Neural progenitor cell (in vitro differentiated cells): ENCODE measurements at regions not wholly inside any gene's neighbourhood (a gene's known extent, or its start where the extent isn't known, plus 50 kb on each side); places are given as distances from the start of the nearest gene placed in this dataset.

Experiments used
- DNase-seq: peaks from one replicate; pipeline ENCODE4 v3.0.0-alpha.2; 2016; ENCODE audit warnings: low spot score
- H2AFZ ChIP-seq: fragments of 200-600 bp; sonication (generic); replicated peaks from 2 replicates; pipeline ENCODE4 v1.6.1; 2016; ENCODE audit warnings: antibody characterized with exemption
- H3F3A ChIP-seq: fragments of 200-600 bp; sonication (generic); 2 replicates; pipeline ENCODE4 v1.6.1; 2016; ENCODE audit warnings: antibody characterized with exemption, low read depth
- H3K27ac ChIP-seq: fragments of 200-600 bp; sonication (generic); 2 replicates; pipeline ENCODE4 v1.5.1; 2016; ENCODE audit warnings: mild to moderate bottlenecking
- H3K27me3 ChIP-seq: fragments of 200-600 bp; sonication (generic); 2 replicates; pipeline ENCODE4 v1.6.1; 2016; ENCODE audit warnings: mild to moderate bottlenecking, moderate library complexity
- H3K36me3 ChIP-seq: fragments of 200-600 bp; sonication (generic); 2 replicates; pipeline ENCODE4 v1.5.1; 2016
- H3K4me1 ChIP-seq: fragments of 200-600 bp; sonication (generic); 2 replicates; pipeline ENCODE4 v1.6.1; 2016; ENCODE audit warnings: mixed run types
- H3K4me2 ChIP-seq: fragments of 200-600 bp; sonication (generic); 2 replicates; pipeline ENCODE4 v1.6.1; 2016
- H3K4me3 ChIP-seq: fragments of 200-600 bp; sonication (generic); 2 replicates; pipeline ENCODE4 v1.5.1; 2016
- H3K79me2 ChIP-seq: fragments of 200-600 bp; sonication (generic); 2 replicates; pipeline ENCODE4 v1.6.1; 2016; ENCODE audit warnings: low read depth
- H3K9ac ChIP-seq: fragments of 200-600 bp; sonication (generic); 2 replicates; pipeline ENCODE4 v1.6.1; 2016
- H3K9me3 ChIP-seq: fragments of 200-600 bp; sonication (generic); 2 replicates; pipeline ENCODE4 v1.5.1; 2016; ENCODE audit warnings: low read depth
- H4K20me1 ChIP-seq: fragments of 200-600 bp; sonication (generic); 2 replicates; pipeline ENCODE4 v1.6.1; 2016; ENCODE audit warnings: low read depth
- H3K27ac Mint-ChIP-seq: 3 replicates; pipeline ENCODE4 v1.8.0; 2021; ENCODE audit warnings: mixed read lengths
- H3K27me3 Mint-ChIP-seq: 2 replicates; pipeline ENCODE4 v1.8.0; 2022; ENCODE audit warnings: low read depth, mild to moderate bottlenecking, inconsistent platforms, moderate library complexity, mixed read lengths; ENCODE audit not compliant: insufficient read depth
- H3K36me3 Mint-ChIP-seq: 3 replicates; pipeline ENCODE4 v1.8.0; 2021; ENCODE audit warnings: mixed read lengths
- H3K4me1 Mint-ChIP-seq: 3 replicates; pipeline ENCODE4 v1.8.0; 2021; ENCODE audit warnings: mixed read lengths
- H3K4me3 Mint-ChIP-seq: 3 replicates; pipeline ENCODE4 v1.8.0; 2021; ENCODE audit warnings: mild to moderate bottlenecking, moderate library complexity, mixed read lengths
- H3K9me3 Mint-ChIP-seq: 3 replicates; pipeline ENCODE4 v1.8.0; 2020; ENCODE audit warnings: mixed read lengths
- EZH2 ChIP-seq: fragments of 200-600 bp; sonication (generic); IDR thresholded peaks from 2 replicates; pipeline ENCODE4 v1.6.1; 2017; ENCODE audit warnings: antibody characterized with exemption, mild to moderate bottlenecking, moderate library complexity
- EZH2phosphoT487 ChIP-seq: fragments of 200-600 bp; sonication (generic); IDR thresholded peaks from 2 replicates; pipeline ENCODE4 v1.6.1; 2017; ENCODE audit warnings: antibody characterized with exemption
- TF ChIP-seq, protein P1 (sequence below): fragments of 200-600 bp; sonication (generic); IDR thresholded peaks from 2 replicates; pipeline ENCODE4 v1.5.1; 2017; ENCODE audit warnings: antibody characterized with exemption, mild to moderate bottlenecking

GRCh38 chr4:180810581-180810980 is 1432.6 kb upstream of the TENM3 start:
- H3K36me3 Mint-ChIP-seq, result no peaks in the 10 kb centered on the region
- no peaks in the 10 kb centered on the region for H3K27me3 Mint-ChIP-seq
- Histone ChIP-seq H3K79me2 (no peaks in the 10 kb centered on the region), H3K36me3 (no peaks in the 10 kb centered on the region), H3K9me3 (no peaks in the 10 kb centered on the region), H3F3A (no peaks in the 10 kb centered on the region), H3K4me2 (no peak overlapping the region), H4K20me1 (no peaks in the 10 kb centered on the region), H3K9ac (no peak overlapping the region), H3K4me3 (no peak overlapping the region), H3K27me3 (no peaks in the 10 kb centered on the region), H3K27ac (no peak overlapping the region), H2AFZ (no peak overlapping the region), H3K4me1 (no peaks in the 10 kb centered on the region)
- no peaks in the 10 kb centered on the region for H3K9me3 Mint-ChIP-seq
- DNase-seq, result no peak
- H3K4me3 Mint-ChIP-seq, result no peak overlapping the region
- H3K27ac Mint-ChIP-seq, result no peak overlapping the region
- H3K4me1 Mint-ChIP-seq, result peaks cover 6% of the 10 kb centered on the region
- TF ChIP-seq, protein P1, sequence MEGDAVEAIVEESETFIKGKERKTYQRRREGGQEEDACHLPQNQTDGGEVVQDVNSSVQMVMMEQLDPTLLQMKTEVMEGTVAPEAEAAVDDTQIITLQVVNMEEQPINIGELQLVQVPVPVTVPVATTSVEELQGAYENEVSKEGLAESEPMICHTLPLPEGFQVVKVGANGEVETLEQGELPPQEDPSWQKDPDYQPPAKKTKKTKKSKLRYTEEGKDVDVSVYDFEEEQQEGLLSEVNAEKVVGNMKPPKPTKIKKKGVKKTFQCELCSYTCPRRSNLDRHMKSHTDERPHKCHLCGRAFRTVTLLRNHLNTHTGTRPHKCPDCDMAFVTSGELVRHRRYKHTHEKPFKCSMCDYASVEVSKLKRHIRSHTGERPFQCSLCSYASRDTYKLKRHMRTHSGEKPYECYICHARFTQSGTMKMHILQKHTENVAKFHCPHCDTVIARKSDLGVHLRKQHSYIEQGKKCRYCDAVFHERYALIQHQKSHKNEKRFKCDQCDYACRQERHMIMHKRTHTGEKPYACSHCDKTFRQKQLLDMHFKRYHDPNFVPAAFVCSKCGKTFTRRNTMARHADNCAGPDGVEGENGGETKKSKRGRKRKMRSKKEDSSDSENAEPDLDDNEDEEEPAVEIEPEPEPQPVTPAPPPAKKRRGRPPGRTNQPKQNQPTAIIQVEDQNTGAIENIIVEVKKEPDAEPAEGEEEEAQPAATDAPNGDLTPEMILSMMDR, result no peak
- TF ChIP-seq EZH2phosphoT487 (no peak), EZH2 (no peak)

GRCh38 chr4:180811556-180811955 is 1431.6 kb upstream of the TENM3 start:
- no peaks in the 10 kb centered on the region for H3K4me1 ChIP-seq
- H3F3A ChIP-seq, result no peaks in the 10 kb centered on the region
- H3K9me3 ChIP-seq, result no peaks in the 10 kb centered on the region
- Mint-ChIP-seq H3K27me3 (no peaks in the 10 kb centered on the region), H3K4me3 (no peak overlapping the region), H3K4me1 (peaks cover 6% of the 10 kb centered on the region), H3K27ac (no peak overlapping the region), H3K9me3 (no peaks in the 10 kb centered on the region), H3K36me3 (no peaks in the 10 kb centered on the region)
- DNase-seq, result no peak
- TF ChIP-seq EZH2phosphoT487 (no peak), EZH2 (no peak)
- TF ChIP-seq, protein P1, result no peak
- H3K27me3 ChIP-seq, result no peaks in the 10 kb centered on the region
- no peak overlapping the region for H3K9ac ChIP-seq
- no peak overlapping the region for H2AFZ ChIP-seq
- no peaks in the 10 kb centered on the region for H4K20me1 ChIP-seq
- H3K4me2 ChIP-seq, result no peak overlapping the region
- H3K27ac ChIP-seq, result no peak overlapping the region
- H3K4me3 ChIP-seq, result no peak overlapping the region
- no peaks in the 10 kb centered on the region for H3K79me2 ChIP-seq
- no peaks in the 10 kb centered on the region for H3K36me3 ChIP-seq

DNA sequence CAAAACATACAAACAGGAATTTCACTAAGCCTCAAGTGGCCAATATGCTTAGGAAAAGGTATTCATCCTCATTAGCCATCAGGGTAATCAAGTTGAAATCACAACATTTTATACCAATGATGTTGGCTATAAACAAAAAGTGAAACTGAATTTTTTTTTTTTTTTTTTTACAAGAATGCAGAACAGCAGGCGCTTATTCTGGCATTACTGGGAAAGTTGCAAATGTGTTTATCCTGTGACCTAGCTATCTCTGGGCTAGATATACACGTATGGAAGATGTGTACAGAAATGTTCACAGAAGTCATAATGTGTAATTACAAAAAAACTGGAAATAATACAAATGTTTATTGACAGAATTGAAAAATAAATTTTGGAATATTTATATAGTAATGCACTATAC is 1430.4 kb upstream of the TENM3 start:
- no peaks in the 10 kb centered on the region for H3K4me1 ChIP-seq
- no peaks in the 10 kb centered on the region for H3K9me3 ChIP-seq
- no peaks in the 10 kb centered on the region for H3K27me3 ChIP-seq
- H3K79me2 ChIP-seq, result no peaks in the 10 kb centered on the region
- no peak overlapping the region for H3K4me2 ChIP-seq
- no peaks in the 10 kb centered on the region for H3K36me3 Mint-ChIP-seq
- no peak overlapping the region for H3K9ac ChIP-seq
- H3K27me3 Mint-ChIP-seq, result no peaks in the 10 kb centered on the region
- H3K27ac Mint-ChIP-seq, result no peak overlapping the region
- H3K36me3 ChIP-seq, result no peaks in the 10 kb centered on the region
- H3F3A ChIP-seq, result no peaks in the 10 kb centered on the region
- H3K9me3 Mint-ChIP-seq, result no peaks in the 10 kb centered on the region
- no peak overlapping the region for H3K4me3 Mint-ChIP-seq
- H2AFZ ChIP-seq, result no peak overlapping the region
- TF ChIP-seq EZH2phosphoT487, result no peak
- TF ChIP-seq, protein P1, result no peak
- TF ChIP-seq EZH2, result no peak
- no peaks in the 10 kb centered on the region for H4K20me1 ChIP-seq
- no peak for DNase-seq
- H3K27ac ChIP-seq, result no peak overlapping the region
- H3K4me3 ChIP-seq, result no peak overlapping the region
- peaks cover 6% of the 10 kb centered on the region for H3K4me1 Mint-ChIP-seq
